ENCODE measurements at regions not wholly inside any gene's neighbourhood (a gene's known extent, or its start where the extent isn't known, plus 50 kb on each side); places are given as distances from the start of the nearest gene placed in this dataset.

DNA sequence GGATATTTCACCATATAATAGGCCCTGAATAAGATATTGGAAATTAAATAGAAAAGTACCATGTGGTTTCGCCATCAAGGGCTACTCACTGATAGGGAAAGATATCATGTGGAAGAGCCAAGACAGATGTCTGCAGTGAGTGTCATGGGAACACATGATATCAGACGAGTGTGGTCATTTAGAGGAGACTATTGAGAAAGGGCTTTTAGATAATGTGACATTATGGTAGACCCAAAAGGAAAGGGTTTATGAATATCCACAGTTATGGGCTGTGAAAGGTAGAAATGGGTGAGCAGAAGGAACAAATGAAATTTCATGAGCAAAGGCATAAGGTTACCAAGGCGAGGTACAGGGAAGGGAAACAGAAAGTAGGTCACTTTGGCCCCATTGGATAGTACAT, 182.3 kb upstream of the PRSS16 start:
- Histone ChIP-seq H3K9me2 (ENCODE audit: insufficient read depth, low read length) (no peaks in the 10 kb centered on the region), H4K20me1 (ENCODE audit: insufficient read depth) (no peaks in the 10 kb centered on the region), H3K27me3 (ENCODE audit: insufficient read depth, low read depth, low read length) (no peaks in the 10 kb centered on the region), H3K9ac (ENCODE audit: low read length) (no peak overlapping the region), H3K79me2 (replicated peaks; ENCODE audit: insufficient read depth, low read length) (no peaks in the 10 kb centered on the region), H3F3A (ENCODE audit: insufficient read depth, low read length, poor library complexity, severe bottlenecking) (no peaks in the 10 kb centered on the region), H3K36me3 (ENCODE audit: insufficient read depth, low read length) (no peaks in the 10 kb centered on the region), H3K9me3 (ENCODE audit: low read length) (no peaks in the 10 kb centered on the region), H3K27ac (ENCODE audit: low read length) (no peak overlapping the region), H3K4me3 (ENCODE audit: low read length) (no peak overlapping the region), H3K4me2 (ENCODE audit: low read length) (no peak overlapping the region), H2AFZ (ENCODE audit: low read depth, low read length) (no peak overlapping the region)
- TF ChIP-seq REST (IDR thresholded peaks at IDR 0.05; ENCODE audit: borderline replicate concordance) (no peak), EZH2 (IDR thresholded peaks at IDR 0.05; ENCODE audit: borderline replicate concordance, insufficient read depth, low read length, poor library complexity, severe bottlenecking) (no peak), TAF1 (IDR thresholded peaks at IDR 0.05; ENCODE audit: low read depth) (no peak), SMC3 (conservative IDR thresholded peaks at IDR 0.05; ENCODE audit: poor library complexity) (no peak), CTCF (IDR thresholded peaks at IDR 0.05; ENCODE audit: poor library complexity, severe bottlenecking) (no peak), EP300 (conservative IDR thresholded peaks at IDR 0.05; ENCODE audit: poor library complexity, severe bottlenecking) (no peak), RAD21 (conservative IDR thresholded peaks at IDR 0.05) (no peak), POLR2AphosphoS5 (IDR thresholded peaks at IDR 0.05) (no peak), MXI1 (conservative IDR thresholded peaks at IDR 0.05; ENCODE audit: poor library complexity, severe bottlenecking) (no peak)

- H3K9ac ChIP-seq (ENCODE audit: low read length): no peak overlapping the region
- H4K20me1 ChIP-seq (ENCODE audit: insufficient read depth): no peaks in the 10 kb centered on the region
- H3K4me2 ChIP-seq (ENCODE audit: low read length): peak overlapping the region; percentile 43
- H3K36me3 ChIP-seq (ENCODE audit: insufficient read depth, low read length): no peaks in the 10 kb centered on the region
- no peak overlapping the region for H3K27ac ChIP-seq (ENCODE audit: low read length)
- H3K9me2 ChIP-seq (ENCODE audit: insufficient read depth, low read length): no peaks in the 10 kb centered on the region
- H3F3A ChIP-seq (ENCODE audit: insufficient read depth, low read length, poor library complexity, severe bottlenecking): no peaks in the 10 kb centered on the region
- H3K27me3 ChIP-seq (ENCODE audit: insufficient read depth, low read depth, low read length): no peaks in the 10 kb centered on the region
- H2AFZ ChIP-seq (ENCODE audit: low read depth, low read length): no peak overlapping the region
- no peaks in the 10 kb centered on the region for H3K79me2 ChIP-seq (replicated peaks; ENCODE audit: insufficient read depth, low read length)
- no peaks in the 10 kb centered on the region for H3K9me3 ChIP-seq (ENCODE audit: low read length)
- H3K4me3 ChIP-seq (ENCODE audit: low read length): no peak overlapping the region
- no peak for TF ChIP-seq REST (IDR thresholded peaks at IDR 0.05; ENCODE audit: borderline replicate concordance)
- TF ChIP-seq MXI1 (conservative IDR thresholded peaks at IDR 0.05; ENCODE audit: poor library complexity, severe bottlenecking): no peak
- no peak for TF ChIP-seq EP300 (conservative IDR thresholded peaks at IDR 0.05; ENCODE audit: poor library complexity, severe bottlenecking)
- no peak for TF ChIP-seq CTCF (IDR thresholded peaks at IDR 0.05; ENCODE audit: poor library complexity, severe bottlenecking)
- TF ChIP-seq POLR2AphosphoS5 (IDR thresholded peaks at IDR 0.05): no peak
- TF ChIP-seq TAF1 (IDR thresholded peaks at IDR 0.05; ENCODE audit: low read depth): no peak
- TF ChIP-seq EZH2 (IDR thresholded peaks at IDR 0.05; ENCODE audit: borderline replicate concordance, insufficient read depth, low read length, poor library complexity, severe bottlenecking): no peak
- TF ChIP-seq SMC3 (conservative IDR thresholded peaks at IDR 0.05; ENCODE audit: poor library complexity): no peak
- no peak for TF ChIP-seq RAD21 (conservative IDR thresholded peaks at IDR 0.05)
Measured at GRCh38 chr6:27066381-27066780, 181.1 kb upstream of the PRSS16 start.
